ENCODE measurements at regions not wholly inside any gene's neighbourhood (a gene's known extent, or its start where the extent isn't known, plus 50 kb on each side); places are given as distances from the start of the nearest gene placed in this dataset.

DNA sequence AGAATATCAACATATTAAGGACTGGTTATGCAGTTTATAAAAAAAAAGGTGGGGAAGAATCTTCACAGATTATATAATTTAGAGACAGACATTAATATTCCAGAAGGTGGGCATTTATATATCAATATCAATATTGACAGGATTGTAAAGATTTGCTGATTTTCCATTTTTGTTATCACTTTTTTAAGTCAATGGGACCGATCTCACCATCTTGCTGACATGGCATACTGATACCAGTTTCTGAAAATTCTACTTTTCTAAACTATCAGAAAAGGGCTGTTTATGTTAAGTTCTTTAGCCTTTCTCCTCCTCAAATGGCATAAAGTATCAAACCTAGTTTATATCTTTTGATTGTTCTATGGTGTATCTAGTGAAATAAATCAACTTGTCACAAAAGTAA is 344.1 kb upstream of the SOX5 start:
- Histone ChIP-seq H2AFZ (ENCODE audit: insufficient read depth, low read depth, low read length, poor library complexity, severe bottlenecking) (no peak overlapping the region), H4K20me1 (ENCODE audit: control insufficient read depth, insufficient read depth, low read length, poor library complexity, severe bottlenecking) (no peaks in the 10 kb centered on the region), H3K27me3 (replicated peaks in 1 of 4; ENCODE audit: control extremely low read depth in 1 of 4, control insufficient read depth in 3 of 4, insufficient read depth in 4 of 4, low read length in 3 of 4) (no peaks in the 10 kb centered on the region), H3K79me2 (ENCODE audit: control insufficient read depth, insufficient read depth, low read length) (no peaks in the 10 kb centered on the region), H3K36me3 (replicated peaks in 1 of 2; ENCODE audit: control extremely low read depth in 1 of 2, control insufficient read depth in 1 of 2, extremely low read depth in 1 of 2, insufficient read depth in 2 of 2, low read length in 1 of 2) (no peaks in the 10 kb centered on the region), H3K4me1 (ENCODE audit: control insufficient read depth in 2 of 2, insufficient read depth in 2 of 2, low read length in 2 of 2) (no peaks in the 10 kb centered on the region), H3K9ac (ENCODE audit: low read length) (no peak overlapping the region), H3K27ac (ENCODE audit: low read length in 2 of 2) (no peak overlapping the region), H3K4me3 (ENCODE audit: control extremely low read depth in 1 of 5, extremely low read depth in 1 of 5, insufficient read depth in 1 of 5, low read depth in 2 of 5, low read length in 4 of 5) (no peak overlapping the region), H3K9me3 (ENCODE audit: control extremely low read depth in 1 of 3, control insufficient read depth in 2 of 3, insufficient read depth in 1 of 3, low read length in 2 of 3) (no peaks in the 10 kb centered on the region), H3K4me2 (replicated peaks; ENCODE audit: low read depth, low read length, poor library complexity, severe bottlenecking) (no peak overlapping the region)
- whole genome bisulfite sequencing (ENCODE audit: insufficient coverage) = no CpG with 5 or more reads among the region's 1 CpG
- no peaks in the 10 kb centered on the region for H3K9me3 Mint-ChIP-seq (ENCODE audit: insufficient read depth)
- intact Hi-C loops (cut with micrococcal nuclease) = no loop called here
- ChIA-PET POLR2A (no interaction called here), CTCF (no interaction called here)
- DNase-seq (no peak), ATAC-seq (ENCODE audit: low read depth) (no peak)
- H3K4me1 Mint-ChIP-seq = no peaks in the 10 kb centered on the region
- no peak overlapping the region for H3K4me3 Mint-ChIP-seq
- H3K27ac Mint-ChIP-seq = no peak overlapping the region
- H3K27me3 Mint-ChIP-seq = no peaks in the 10 kb centered on the region
- no peak for TF ChIP-seq EZH2 (IDR thresholded peaks at IDR 0.05; ENCODE audit: borderline replicate concordance, insufficient read depth, low read depth, low read length, poor library complexity, severe bottlenecking)
- TF ChIP-seq, protein P1, sequence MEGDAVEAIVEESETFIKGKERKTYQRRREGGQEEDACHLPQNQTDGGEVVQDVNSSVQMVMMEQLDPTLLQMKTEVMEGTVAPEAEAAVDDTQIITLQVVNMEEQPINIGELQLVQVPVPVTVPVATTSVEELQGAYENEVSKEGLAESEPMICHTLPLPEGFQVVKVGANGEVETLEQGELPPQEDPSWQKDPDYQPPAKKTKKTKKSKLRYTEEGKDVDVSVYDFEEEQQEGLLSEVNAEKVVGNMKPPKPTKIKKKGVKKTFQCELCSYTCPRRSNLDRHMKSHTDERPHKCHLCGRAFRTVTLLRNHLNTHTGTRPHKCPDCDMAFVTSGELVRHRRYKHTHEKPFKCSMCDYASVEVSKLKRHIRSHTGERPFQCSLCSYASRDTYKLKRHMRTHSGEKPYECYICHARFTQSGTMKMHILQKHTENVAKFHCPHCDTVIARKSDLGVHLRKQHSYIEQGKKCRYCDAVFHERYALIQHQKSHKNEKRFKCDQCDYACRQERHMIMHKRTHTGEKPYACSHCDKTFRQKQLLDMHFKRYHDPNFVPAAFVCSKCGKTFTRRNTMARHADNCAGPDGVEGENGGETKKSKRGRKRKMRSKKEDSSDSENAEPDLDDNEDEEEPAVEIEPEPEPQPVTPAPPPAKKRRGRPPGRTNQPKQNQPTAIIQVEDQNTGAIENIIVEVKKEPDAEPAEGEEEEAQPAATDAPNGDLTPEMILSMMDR (IDR thresholded peaks at IDR 0.05) = no peak

DNA sequence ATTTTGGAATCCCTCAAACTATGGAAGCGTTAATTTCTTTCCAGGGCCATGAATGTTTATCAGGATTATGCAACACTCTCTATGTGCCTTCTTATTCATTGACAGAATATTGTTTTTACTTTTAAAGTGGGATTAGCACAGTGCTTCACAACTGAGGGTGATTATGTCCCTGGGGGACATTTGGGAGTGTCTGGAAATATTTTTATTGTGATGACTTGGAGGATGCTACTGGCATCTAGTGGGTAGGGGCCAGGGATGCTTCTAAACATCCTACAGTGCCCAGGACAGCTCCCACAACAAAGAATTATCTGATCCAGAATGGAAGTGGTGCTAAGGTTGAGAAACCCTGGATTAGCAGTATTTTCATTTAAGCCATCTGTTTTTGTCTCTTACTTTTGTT is 338.5 kb upstream of the SOX5 start:
- no peak overlapping the region for H3K27ac ChIP-seq (ENCODE audit: low read length in 2 of 2)
- intact Hi-C loops (cut with micrococcal nuclease) = no loop called here
- Mint-ChIP-seq H3K4me3 (no peak overlapping the region), H3K27ac (no peak overlapping the region), H3K27me3 (no peaks in the 10 kb centered on the region), H3K9me3 (ENCODE audit: insufficient read depth) (no peaks in the 10 kb centered on the region), H3K4me1 (no peaks in the 10 kb centered on the region)
- no peaks in the 10 kb centered on the region for H4K20me1 ChIP-seq (ENCODE audit: control insufficient read depth, insufficient read depth, low read length, poor library complexity, severe bottlenecking)
- H3K9me3 ChIP-seq (ENCODE audit: control extremely low read depth in 1 of 3, control insufficient read depth in 2 of 3, insufficient read depth in 1 of 3, low read length in 2 of 3) = no peaks in the 10 kb centered on the region
- WGBS (ENCODE audit: insufficient coverage) = no CpG with 5 or more reads among the region's 1 CpG
- no peak overlapping the region for H3K4me3 ChIP-seq (ENCODE audit: control extremely low read depth in 1 of 5, extremely low read depth in 1 of 5, insufficient read depth in 1 of 5, low read depth in 2 of 5, low read length in 4 of 5)
- H2AFZ ChIP-seq (ENCODE audit: insufficient read depth, low read depth, low read length, poor library complexity, severe bottlenecking) = no peak overlapping the region
- H3K4me2 ChIP-seq (replicated peaks; ENCODE audit: low read depth, low read length, poor library complexity, severe bottlenecking) = no peak overlapping the region
- no peaks in the 10 kb centered on the region for H3K27me3 ChIP-seq (replicated peaks in 1 of 4; ENCODE audit: control extremely low read depth in 1 of 4, control insufficient read depth in 3 of 4, insufficient read depth in 4 of 4, low read length in 3 of 4)
- ChIA-PET POLR2A (no interaction called here), CTCF (no interaction called here)
- ATAC-seq (ENCODE audit: low read depth) (no peak), DNase-seq (no peak)
- TF ChIP-seq EZH2 (IDR thresholded peaks at IDR 0.05; ENCODE audit: borderline replicate concordance, insufficient read depth, low read depth, low read length, poor library complexity, severe bottlenecking) = no peak
- TF ChIP-seq, protein P1 (IDR thresholded peaks at IDR 0.05) = no peak
- no peaks in the 10 kb centered on the region for H3K36me3 ChIP-seq (replicated peaks in 1 of 2; ENCODE audit: control extremely low read depth in 1 of 2, control insufficient read depth in 1 of 2, extremely low read depth in 1 of 2, insufficient read depth in 2 of 2, low read length in 1 of 2)
- H3K4me1 ChIP-seq (ENCODE audit: control insufficient read depth in 2 of 2, insufficient read depth in 2 of 2, low read length in 2 of 2) = no peaks in the 10 kb centered on the region
- no peaks in the 10 kb centered on the region for H3K79me2 ChIP-seq (ENCODE audit: control insufficient read depth, insufficient read depth, low read length)
- no peak overlapping the region for H3K9ac ChIP-seq (ENCODE audit: low read length)
